ENCODE measurements at regions not wholly inside any gene's neighbourhood (a gene's known extent, or its start where the extent isn't known, plus 50 kb on each side); places are given as distances from the start of the nearest gene placed in this dataset.

GRCh38 chr12:124174451-124175348 lies 120.2 kb upstream of the RFLNA start:
- Mint-ChIP-seq H3K36me3 (ENCODE audit: low read depth) (no peaks in the 10 kb centered on the region), H3K27me3 (peaks cover 19% of the 10 kb centered on the region), H3K4me1 (no peaks in the 10 kb centered on the region), H3K27ac (no peak overlapping the region), H3K4me3 (no peak overlapping the region), H3K9me3 (no peaks in the 10 kb centered on the region)
- ATAC-seq (ENCODE audit: low read depth) (no peak), DNase-seq (no peak)
- intact Hi-C loops (cut with micrococcal nuclease): no loop called here
- no peak for TF ChIP-seq CTCF (IDR thresholded peaks at IDR 0.05)
- POLR2A ChIA-PET: no interaction called here
- CTCF ChIA-PET: no interaction called here

DNA sequence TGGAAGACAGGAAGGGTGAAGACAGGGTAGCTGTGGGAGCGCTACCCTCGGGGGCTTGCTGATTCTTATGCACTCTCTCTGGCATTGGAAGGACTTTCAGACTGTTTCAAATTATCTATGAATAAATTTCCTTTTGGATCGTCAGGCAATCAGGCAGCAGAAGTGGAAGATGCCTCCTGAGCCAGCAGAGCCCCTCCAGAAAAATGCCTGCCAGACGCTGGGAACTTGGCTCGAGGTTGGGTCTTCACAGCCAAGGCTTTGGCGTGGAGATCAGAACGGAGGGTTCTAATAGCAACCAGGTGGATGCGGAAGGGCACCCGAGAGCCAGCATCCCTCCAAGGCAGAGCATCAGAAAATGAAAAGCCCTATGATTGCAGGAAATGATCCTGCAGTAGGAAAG lies 119.2 kb upstream of the RFLNA start:
- CTCF ChIA-PET: no interaction called here
- TF ChIP-seq CTCF (IDR thresholded peaks at IDR 0.05): no peak
- no peak overlapping the region for H3K4me3 Mint-ChIP-seq
- H3K27me3 Mint-ChIP-seq: peaks cover 13% of the 10 kb centered on the region
- H3K36me3 Mint-ChIP-seq (ENCODE audit: low read depth): no peaks in the 10 kb centered on the region
- DNase-seq (no peak), ATAC-seq (ENCODE audit: low read depth) (no peak)
- POLR2A ChIA-PET: no interaction called here
- no peak overlapping the region for H3K27ac Mint-ChIP-seq
- intact Hi-C loops (cut with micrococcal nuclease): no loop called here
- no peaks in the 10 kb centered on the region for H3K9me3 Mint-ChIP-seq
- H3K4me1 Mint-ChIP-seq: no peaks in the 10 kb centered on the region

DNA sequence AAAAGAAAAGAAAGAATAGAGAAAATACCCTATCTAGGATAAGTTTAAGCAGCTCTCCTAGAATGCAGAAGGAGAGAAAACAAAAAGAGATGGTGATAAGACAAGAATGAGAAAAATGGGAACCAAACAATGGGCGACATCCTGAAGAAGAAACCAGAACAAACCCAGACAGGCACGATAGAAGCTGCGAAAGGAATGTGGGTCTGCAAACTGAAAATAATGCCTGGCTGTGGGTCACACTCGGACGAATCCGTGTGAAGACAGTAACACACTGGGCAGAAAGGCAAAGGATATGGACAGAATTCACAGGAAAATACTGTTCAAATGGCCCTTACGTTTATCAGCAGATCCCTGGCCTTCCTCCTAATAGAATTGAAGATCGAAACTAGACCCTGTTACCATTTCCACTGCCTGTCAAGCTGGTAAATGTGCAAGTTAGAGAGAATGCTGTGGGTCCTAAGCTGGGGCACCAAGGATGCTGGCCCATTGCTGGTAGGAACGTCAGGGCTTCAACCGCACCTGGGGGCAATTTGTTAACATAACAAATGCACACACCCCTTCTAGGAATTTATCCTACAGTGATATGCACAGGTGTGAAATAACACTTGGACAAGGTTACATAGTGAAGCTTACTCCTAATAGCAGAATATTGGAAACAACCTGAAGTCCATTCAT lies 117.5 kb upstream of the RFLNA start:
- DNase-seq (no peak), ATAC-seq (ENCODE audit: low read depth) (no peak)
- intact Hi-C loops (cut with micrococcal nuclease): no loop called here
- no peak for TF ChIP-seq CTCF (IDR thresholded peaks at IDR 0.05)
- peaks cover 10% of the 10 kb centered on the region for H3K27me3 Mint-ChIP-seq
- no peaks in the 10 kb centered on the region for H3K36me3 Mint-ChIP-seq (ENCODE audit: low read depth)
- ChIA-PET CTCF (no interaction called here), POLR2A (no interaction called here)
- no peak overlapping the region for H3K4me3 Mint-ChIP-seq
- H3K27ac Mint-ChIP-seq: no peak overlapping the region
- no peaks in the 10 kb centered on the region for H3K4me1 Mint-ChIP-seq
- H3K9me3 Mint-ChIP-seq: no peaks in the 10 kb centered on the region

DNA sequence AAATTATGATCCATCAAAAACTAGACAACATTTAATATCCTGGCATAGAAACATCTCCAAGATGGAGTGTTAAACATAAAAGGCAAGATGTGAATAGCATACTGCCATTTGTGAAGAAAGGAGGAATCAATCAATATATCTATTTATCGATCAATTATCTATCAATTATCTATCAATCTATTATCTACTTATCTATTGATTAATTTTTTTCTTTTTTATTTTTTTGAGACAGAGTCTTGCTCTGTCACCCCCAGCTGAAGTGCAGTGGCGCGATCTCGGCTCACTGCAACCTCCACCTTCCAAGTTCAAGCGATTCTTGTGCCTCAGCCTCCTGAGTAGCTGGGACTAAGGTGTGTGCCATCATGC lies 117.0 kb upstream of the RFLNA start:
- no peak overlapping the region for H3K27ac Mint-ChIP-seq
- CTCF ChIA-PET: no interaction called here
- H3K36me3 Mint-ChIP-seq (ENCODE audit: low read depth): no peaks in the 10 kb centered on the region
- peaks cover 10% of the 10 kb centered on the region for H3K27me3 Mint-ChIP-seq
- no peak for ATAC-seq (ENCODE audit: low read depth)
- TF ChIP-seq CTCF (IDR thresholded peaks at IDR 0.05): no peak
- no peaks in the 10 kb centered on the region for H3K4me1 Mint-ChIP-seq
- intact Hi-C loops (cut with micrococcal nuclease): no loop called here
- DNase-seq: no peak
- H3K4me3 Mint-ChIP-seq: no peak overlapping the region
- POLR2A ChIA-PET: no interaction called here
- no peaks in the 10 kb centered on the region for H3K9me3 Mint-ChIP-seq

- Mint-ChIP-seq H3K4me1 (no peaks in the 10 kb centered on the region), H3K27ac (no peak overlapping the region), H3K36me3 (ENCODE audit: low read depth) (no peaks in the 10 kb centered on the region), H3K27me3 (peaks cover 3% of the 10 kb centered on the region), H3K9me3 (no peaks in the 10 kb centered on the region), H3K4me3 (no peak overlapping the region)
- TF ChIP-seq CTCF (IDR thresholded peaks at IDR 0.05): no peak
- ChIA-PET POLR2A (no interaction called here), CTCF (no interaction called here)
- intact Hi-C loops (cut with micrococcal nuclease): no loop called here
- DNase-seq (no peak), ATAC-seq (ENCODE audit: low read depth) (no peak)
Observed at GRCh38 chr12:124179936-124180607, 114.8 kb upstream of the RFLNA start.

Data from activated B cell treated with CpG ODN at 0.5 μM for 24 hours (primary cell).